CD4-positive, alpha-beta T cell treated with Interleukin-6 for 4 hours (primary cell): ENCODE measurements at regions not wholly inside any gene's neighbourhood (a gene's known extent, or its start where the extent isn't known, plus 50 kb on each side); places are given as distances from the start of the nearest gene placed in this dataset.
"Not testable (repeated sequence)": the region's sequence is repeated elsewhere in the genome, so short reads cannot be mapped to it uniquely, and the experiment has no call there.

Source experiments
- DNase-seq: peaks from one replicate; pipeline ENCODE4 v3.0.0-alpha.2; 2020; ENCODE audit warnings: mixed read lengths

DNA sequence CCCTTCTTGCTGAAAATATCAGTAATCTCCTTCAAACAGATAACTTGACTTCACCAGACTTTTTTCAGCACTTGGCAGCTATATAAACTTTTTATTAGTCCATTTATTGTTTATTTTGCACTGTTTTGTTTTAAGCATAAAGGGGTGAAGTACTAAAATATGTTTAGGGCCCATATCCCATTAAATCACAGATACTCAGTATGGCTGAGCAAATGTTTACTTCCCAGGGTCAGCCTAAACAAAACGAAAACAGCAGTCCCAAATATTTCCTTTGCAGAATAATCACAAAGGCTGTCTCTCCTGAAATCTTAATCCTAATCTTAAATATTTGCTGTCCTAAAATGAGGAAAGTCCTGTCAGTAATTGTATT lies 649.6 kb downstream of the TNS3 start:
- no peak for DNase-seq

DNA sequence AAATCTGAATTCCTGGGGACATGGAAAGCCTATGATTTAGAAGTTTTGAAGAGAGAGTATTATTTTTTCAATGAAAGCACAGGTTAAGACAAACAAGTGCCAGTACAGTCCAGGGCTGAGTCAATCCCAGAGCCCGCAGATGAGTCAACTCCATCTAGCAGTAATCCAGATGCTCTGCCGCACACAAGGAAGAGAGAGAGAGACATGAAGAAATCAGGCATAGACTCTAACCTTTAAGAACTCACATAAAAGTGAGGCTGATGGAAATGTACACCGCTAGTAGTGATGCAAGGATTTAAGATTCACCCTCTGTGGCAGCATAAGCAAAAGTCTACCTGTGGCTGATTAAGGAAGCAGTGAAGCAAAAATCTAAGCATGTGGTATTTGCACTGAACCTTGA lies 651.5 kb downstream of the TNS3 start:
- DNase-seq, result no peak

DNA sequence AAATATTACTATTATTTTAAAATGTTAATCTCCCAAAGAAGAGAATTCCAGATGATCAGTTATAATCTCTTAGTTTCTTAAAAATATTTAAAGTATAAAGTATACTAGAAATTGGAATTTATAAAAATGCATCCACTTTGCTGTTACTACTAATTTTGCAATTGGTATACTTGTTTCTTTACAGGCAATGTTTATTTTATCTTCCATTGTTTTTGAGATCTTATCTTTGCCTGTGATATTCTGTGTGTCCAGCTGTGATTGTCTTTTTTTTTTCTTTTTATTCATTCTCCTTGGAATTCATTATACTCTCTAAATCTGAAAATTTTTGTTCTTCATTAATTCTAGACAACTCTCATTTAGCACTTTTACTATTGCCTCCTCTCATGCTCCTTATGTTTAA lies 652.6 kb downstream of the TNS3 start:
- DNase-seq, result no peak

DNA sequence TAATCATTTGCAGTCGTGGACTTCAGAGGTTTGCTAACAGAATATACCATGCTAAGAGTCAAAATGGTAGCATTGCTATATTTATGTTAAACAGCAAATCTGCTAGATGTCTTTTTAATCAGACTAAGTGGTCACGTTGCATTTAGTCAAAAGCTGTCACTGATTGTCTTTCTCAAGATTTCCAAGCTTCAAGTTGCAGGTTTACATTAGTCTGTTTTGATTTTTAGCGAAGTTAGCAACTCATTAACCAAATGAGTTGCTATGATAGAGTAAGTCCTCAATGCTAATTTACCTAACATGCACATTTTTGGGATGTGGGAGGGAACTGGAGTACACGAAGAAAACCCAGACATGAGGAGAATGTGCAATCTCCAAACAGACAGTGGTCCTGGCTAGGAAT lies 653.2 kb downstream of the TNS3 start:
- no peak for DNase-seq

DNA sequence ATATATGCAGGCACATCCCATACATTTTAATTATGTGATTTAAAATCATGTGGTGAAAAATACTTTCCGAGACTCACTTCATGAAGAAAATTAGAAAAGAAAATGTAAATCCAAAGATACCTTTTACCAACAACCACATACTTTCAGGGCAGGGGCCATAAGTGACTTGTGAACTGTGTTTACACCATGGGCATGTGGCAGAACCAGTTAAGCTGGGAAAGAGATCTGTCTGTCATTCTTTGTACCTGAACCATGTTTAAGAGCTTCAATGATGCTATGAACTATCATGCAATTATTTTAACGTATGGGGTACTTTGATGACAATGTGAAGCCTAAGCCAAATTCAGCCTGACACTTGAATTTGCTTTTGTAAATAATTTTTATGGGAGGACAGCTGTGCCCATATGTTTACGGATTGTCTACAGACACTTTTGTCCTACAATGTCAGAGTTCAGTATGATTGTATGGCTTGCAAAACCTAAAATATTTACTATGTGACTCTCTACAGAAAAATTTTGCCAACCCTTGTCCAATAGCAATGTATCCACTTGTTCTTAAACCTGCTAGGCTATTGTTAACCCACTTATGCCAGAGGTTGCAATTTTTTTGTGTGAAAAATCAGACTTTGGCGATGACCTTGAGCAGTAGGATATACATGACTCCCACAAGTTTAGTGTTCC lies 654.6 kb downstream of the TNS3 start:
- no peak for DNase-seq

DNA sequence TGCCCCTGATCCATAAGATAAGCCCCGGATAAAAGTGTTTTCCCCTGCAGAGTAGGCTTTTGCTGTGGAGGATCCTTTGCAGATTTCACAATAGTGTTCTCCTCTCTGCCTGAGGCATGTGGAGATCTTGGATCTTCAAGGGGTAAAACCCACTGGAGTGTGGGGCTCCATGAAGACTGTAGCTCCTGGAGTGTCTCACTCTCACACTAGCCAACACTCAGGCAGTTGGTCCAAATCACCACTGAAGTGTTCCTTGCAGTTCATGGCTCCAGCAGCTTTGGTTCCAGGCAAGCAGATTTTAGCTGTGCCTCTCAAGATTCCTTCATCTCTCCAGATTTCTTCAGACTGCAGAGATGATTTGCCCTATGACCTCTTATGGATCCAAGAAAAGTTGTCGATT lies 665.3 kb downstream of the TNS3 start:
- no peak for DNase-seq

DNA sequence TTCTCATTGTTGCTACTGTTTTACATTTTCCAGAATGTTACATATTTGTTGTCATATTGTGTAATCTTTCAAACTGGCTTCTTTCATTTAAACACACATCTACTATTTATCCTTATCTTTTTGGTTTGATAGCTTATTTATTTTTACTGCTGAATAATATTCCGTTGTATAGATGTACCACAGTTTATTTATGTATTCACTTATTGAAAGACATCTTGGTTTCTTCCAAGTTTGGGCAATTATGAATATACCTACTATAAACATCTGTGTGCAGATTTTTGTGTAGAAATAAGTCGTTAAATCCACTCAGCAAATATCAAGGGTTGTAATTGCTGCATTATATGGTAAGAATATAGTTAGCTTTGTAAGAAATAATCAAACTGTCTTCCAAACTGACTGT lies 669.2 kb downstream of the TNS3 start:
- DNase-seq, result no peak

DNA sequence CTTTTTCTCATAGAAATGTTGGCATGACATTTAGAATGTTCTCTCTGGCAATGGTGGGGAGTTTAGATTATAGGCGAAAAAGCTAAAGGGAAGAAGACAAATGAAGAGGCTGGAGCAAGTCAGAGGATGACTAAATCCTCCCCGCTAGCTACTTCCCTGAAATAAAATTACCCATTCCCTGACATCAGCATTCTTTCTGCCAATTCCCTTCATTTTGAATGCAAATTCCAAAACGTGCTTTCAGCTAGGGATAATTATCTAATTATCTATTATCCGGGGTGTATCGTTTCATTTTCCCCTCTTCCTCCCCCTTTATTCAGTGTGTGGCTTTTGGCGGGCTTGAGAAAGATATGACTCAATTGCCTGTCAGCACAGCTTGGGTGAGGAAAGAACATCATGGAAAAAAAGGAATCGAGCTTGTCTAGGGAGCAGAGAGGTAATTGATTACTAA lies 672.3 kb downstream of the TNS3 start:
- DNase-seq, result no peak

DNA sequence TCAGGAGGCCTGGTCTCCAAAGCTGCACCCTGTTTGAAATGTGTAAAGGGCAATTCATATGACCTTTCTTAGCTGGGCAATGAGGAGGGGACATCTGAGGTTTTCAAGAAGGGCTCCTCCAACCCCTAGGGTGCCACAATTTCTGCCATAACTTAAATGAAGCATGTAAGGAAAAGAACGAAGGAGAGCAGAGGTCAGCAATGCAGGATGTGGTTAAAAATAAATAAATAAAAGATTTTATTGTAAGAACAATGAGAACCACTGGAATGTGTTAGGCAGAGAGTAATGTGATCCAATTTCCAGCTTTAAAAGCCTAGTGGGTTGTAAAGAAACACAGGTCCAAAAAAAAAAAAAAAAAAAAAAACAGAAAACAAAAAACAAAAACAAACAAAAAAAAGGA lies 673.1 kb downstream of the TNS3 start:
- DNase-seq, result no peak

DNA sequence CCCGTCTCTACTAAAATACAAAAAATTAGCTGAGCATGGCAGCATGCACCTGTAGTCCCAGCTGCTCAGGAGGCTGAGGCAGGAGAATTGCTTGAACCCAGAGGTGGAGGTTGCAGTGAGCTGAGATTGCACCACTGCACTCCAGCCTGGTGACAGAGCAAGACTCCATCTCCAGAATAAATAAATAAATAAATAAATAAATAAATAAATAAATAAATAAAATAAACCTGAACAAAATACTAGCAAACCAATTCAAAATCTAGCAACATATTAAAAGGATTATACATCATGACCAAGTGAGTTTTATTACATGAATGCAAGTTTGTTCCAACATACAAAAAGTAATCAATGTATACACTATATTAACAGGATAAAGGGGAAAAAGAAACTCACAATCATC lies 677.4 kb downstream of the TNS3 start:
- DNase-seq, result not testable (repeated sequence)

DNA sequence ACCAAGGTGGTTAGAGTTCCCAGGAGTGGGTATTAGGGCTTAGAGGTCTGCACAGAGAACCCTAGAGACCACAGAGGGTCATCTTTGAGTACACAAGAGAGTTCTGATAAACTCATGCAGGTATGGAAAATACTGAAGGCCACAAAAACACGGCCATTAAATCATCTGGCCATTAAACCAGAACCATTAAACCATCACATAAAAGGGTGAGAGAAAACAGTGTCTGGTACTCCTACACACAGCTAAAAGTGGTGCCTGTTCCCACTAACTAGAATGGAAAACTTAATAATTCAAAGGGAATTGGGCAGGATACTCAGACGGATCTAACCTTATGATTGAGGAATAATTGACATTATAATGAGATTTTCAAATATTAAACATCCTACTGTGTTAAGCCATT lies 679.4 kb downstream of the TNS3 start:
- no peak for DNase-seq

DNA sequence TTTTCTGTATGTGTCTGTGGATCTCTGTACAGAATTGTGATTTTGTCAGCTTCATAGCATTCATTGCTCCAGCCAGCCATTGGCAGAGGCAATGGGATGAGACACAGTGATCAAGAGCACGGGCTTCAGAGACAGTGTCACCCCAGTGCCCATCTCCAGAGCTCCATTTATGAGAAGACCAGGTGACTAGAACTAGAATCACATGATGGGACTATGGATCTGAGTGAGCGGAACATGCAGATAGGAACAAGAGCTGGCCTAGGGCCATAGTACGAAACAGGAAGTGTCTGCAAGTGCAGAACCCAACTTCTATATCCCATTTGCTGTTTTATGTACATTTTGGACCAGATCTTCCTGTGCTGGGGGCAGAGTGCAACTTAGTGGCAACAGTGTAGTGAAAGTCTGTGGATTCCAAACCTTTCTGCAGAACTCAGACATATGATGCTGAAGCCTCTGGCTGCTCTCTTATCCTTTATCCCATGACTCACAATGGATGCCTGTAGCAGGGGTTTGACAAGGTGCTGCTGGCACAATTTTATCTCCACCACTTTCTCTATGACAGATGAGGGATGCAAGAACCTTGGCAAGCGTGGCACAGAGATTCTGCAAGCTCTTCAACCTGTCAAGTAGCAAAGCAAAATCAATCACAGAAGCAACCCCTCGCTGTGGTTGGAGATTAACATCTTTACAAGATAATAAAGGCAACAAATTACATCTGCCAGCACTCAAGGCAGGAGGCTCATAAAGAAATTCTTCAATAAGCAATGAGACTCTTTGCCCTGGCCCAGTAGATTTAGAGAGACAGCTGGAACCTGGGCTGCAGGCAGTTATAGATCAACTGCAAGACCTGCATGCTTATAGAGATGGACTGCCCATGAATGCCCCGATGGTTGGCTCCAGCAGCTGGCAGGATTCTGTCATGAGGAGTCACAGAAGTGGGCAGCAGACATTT lies 681.3 kb downstream of the TNS3 start:
- DNase-seq, result no peak

DNA sequence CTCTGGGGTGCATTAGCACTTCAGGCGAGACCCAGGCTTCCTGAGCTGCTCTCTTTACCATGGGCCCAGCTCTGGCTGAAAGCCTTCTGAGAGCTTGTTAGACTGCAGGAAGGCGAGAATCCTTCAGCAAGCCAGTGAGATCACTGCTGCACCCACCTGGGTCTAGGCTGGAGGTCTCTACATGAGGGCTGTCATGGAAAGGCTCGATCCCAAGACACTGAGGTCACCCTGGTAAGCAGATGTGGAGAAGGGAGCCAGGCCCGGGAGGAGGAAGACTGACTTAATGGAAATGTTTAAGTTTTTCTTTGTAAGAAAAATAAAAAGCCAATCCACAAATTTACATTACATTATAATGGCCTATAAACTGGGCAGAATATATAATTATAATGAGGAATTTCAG lies 684.5 kb downstream of the TNS3 start:
- no peak for DNase-seq

DNA sequence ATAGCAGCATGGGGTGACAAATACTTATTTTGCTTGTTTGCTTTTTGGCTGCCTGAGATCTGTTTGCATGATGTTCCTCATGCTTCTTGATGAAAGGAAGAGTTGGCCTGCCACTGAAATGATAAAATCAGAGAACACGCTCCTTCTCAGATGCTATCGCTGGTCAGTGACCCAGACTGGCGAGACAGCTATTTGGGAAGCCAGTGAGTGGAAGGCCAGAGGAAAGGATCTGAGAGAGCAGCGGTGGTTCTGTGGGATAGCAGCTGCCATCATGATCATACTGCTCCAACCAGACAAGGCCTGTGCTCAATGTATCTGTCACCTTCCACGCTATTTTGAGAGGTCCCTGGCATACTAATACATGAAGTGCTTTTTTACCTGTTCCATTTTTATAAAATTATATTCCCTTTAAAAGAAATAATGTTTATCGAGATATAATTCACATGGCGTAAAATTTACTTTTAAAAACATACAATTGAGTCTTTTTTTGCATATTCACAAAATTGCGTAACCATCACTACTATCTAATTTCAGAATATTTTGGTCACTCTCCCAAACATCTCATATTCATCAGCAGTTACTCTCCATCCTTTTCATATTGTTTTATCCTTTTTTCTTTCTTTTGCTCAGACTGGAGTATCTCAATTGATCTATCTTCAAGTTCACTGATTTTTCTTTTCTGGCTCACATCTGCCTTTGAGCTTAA lies 695.1 kb downstream of the TNS3 start:
- DNase-seq, result no peak

DNA sequence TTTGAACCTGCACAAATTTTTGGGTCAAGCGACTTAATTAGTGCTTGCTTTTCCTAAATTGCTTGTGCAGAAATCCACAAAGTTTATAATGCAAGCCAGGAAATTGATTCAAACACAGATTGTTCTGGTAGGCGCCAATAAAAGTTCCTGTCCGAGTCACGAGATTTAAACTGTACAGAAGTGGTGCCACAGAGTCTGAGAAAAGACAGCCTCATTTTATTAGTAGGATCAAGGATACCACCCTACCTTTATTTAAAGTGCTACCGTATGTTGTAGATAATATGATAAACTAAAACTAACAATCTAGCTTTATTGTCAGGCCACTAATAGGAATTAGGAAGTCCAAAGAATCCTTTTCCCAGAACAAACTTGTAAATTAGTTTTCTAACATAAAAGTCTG lies 696.7 kb downstream of the TNS3 start:
- no peak for DNase-seq

DNA sequence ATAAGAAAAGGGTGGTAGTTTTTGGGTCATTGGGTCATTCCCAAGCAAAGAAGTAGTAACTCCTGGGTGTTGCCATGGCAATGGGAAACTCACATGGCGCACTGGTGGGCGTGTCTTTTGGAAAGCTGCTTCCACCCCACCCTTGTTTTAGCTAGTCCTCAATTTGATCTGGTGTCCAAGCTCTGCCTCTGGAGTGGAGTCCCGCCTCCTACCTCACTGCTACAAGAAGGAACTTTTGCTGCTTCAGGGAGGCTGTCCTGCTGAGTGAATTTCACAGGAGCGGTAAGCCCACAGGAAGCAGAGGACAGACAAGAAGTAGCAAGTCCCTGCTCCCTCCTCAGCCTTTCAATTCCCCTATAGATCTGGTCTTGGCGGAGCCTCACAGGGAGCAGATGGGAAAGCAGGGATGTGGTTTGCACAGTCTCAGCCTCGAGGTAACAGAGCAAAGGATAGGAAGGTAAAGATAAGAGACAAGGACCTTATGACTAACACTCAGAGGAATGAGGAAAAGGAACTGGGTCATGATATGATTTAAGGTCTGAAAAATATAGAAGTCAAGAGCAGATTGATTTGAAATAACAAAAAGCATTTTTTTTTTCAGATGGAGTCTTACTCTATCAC lies 700.3 kb downstream of the TNS3 start:
- no peak for DNase-seq

DNA sequence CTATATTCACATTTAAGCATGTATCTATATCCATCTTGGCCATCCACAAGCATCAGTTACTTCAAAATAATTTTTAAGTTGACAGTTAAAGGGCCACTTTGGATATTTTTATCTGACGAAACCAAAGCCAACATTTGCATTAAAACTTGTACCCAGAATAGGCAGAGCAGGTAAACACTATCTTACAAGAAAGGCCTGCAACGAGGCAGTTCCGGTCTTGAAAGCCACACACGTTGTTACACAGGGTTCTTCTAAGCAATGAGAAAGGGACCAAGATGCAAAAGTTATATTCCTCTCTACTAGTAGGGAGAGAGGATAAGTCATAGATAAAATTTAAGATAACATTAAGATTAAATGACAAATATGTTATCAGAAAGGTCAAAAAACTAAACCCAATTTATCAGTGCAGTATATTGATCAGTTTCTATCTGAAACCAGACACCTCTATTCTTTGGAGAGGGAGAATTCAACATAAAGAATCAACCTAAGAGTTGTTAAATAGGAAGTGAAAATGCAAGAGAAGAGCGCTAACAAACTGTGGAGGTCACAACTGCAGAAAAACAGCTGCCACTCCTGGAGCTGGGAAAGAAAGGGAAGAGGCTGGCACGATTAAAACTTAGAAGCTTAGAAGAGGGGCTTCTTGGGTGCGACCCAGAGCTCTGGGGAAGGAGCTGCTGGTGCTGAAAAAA lies 701.3 kb downstream of the TNS3 start:
- no peak for DNase-seq

DNA sequence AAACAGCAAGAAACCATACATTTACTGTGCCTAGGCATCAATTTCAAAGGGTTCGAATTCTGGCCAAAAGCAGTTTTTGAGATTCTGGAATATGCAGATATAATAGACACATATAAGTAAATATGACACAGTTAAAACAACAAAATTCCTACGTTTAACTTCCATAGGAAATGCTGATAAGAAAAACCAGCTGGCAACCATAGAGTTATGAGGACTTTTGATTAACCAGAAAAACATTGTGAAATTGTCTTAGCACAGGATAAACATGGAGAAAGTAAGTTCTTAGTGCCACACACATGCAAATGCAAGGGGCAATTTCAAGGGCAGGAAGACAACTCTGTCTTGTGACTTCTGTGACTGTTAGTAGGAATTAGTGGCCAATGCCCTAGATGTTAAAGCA lies 702.1 kb downstream of the TNS3 start:
- no peak for DNase-seq

DNA sequence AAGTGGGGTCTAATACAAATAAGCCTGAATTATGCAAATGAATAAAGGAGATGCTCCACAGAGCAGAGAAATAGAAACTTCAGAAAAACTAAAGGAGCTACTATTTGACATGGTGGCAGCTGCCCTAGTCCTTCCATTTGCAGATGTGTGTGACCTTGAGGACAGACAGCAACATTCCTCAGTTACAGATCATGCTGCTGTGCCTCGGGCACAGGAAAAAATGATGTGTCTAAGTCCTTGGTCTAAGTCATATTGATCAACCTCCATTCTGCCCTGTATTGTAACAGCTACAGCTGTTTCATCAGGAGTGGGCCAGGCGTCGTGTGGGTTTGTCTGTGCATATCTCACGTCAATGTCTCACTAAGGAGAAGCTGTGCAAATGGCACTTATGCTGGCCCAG lies 710.4 kb downstream of the TNS3 start:
- DNase-seq, result no peak

DNA sequence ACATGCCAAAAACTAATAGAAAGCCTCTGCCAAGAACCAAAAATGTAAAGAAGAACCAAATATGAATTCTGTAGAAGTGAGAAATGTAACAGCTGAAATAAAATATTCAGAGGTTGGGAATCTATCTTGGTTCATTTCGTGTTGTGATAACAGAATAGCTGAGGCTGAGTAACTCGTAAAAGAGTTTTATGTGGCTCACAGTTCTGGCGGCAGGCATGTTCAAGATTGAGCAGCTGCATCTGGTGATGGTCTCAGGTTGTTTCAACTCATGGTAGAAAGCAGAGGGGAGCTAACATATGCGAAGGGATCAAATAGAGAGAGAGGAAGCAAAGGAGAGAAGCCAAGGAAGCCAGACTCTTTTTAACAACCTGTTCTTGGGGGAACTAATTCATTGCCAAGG lies 717.2 kb downstream of the TNS3 start:
- no peak for DNase-seq

DNA sequence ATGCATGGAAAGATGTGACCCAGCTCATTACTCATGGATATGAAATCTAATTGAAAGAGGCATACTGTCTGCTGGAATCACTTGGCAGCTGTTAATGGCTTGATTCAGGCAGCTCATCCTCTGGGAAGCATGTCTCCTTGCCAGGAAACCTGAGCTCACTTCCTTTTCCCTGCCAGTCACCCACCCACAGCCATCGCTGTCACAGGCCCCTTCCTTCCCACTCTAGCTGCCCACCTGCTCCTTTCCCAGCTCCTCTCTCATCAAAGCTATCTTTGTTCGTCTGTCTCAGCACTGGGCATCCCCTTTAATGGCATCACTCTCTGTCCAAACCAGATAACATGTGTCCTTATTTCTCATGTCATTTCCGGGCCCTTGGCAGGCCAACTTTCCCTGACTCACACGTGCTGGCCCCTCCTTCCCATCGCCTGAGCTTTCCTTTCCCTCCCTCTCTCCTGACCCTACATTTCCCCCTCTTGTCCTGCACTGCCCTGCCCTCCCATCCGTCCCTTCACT lies 721.9 kb downstream of the TNS3 start:
- no peak for DNase-seq

DNA sequence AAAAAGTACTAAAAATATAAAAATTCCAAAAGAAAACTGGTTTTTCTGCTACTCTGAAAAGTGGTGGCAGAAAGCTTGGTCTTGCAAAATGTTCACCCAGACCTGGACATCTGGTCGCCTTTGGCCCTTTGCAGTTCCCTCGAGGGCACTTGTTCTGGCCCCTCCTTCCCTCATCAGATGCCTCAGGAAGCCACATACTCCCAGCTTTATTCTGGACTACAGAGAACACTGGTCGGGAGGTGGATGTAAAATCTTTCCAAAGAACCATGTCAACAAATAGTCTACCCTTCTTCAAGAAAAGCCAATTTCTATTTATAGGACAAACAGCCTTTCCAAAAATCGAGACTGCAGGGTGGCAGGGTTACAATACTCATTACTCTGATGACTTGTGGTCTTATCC lies 726.1 kb downstream of the TNS3 start:
- no peak for DNase-seq
